Fibroblast of lung (primary cell): ENCODE measurements at regions not wholly inside any gene's neighbourhood (a gene's known extent, or its start where the extent isn't known, plus 50 kb on each side); places are given as distances from the start of the nearest gene placed in this dataset.

Experiments used
- EZH2 ChIP-seq: IDR thresholded peaks from 2 replicates; pipeline ENCODE4 v1.5.1; 2012; ENCODE audit warnings: low read length, control low read depth, mild to moderate bottlenecking; ENCODE audit errors: missing control alignments
- TF ChIP-seq, protein P1 (sequence below), 2 donors: IDR thresholded peaks in 1 of 2; conservative IDR thresholded peaks in 1 of 2; 1 replicate in 1 of 2; 2 replicates in 1 of 2; pipeline ENCODE4 v1.5.1; 2011 to 2012; ENCODE audit warnings: low read length in 2 of 2, control low read depth in 1 of 2, inconsistent platforms in 1 of 2, low read depth in 1 of 2, mild to moderate bottlenecking in 1 of 2

DNA sequence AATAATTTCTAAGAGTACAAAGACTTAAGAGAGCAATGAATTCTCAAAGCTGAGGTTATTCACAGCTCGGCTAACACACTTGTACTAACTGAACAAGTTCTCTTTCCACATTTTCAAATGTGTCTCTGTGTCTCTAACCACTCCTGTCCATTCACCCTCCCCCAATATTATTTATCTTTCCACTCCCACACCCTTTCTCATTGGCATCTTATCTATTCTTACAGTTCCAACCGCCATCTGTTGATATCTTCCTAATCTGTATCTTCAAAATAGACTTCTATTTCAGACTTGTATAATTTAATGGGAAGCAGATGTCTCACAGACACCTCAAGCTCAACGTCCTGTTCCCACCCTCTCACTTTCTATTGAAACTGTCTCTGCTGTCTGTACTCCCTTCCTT lies 205.9 kb downstream of the ANXA1 start:
- TF ChIP-seq, protein P1, sequence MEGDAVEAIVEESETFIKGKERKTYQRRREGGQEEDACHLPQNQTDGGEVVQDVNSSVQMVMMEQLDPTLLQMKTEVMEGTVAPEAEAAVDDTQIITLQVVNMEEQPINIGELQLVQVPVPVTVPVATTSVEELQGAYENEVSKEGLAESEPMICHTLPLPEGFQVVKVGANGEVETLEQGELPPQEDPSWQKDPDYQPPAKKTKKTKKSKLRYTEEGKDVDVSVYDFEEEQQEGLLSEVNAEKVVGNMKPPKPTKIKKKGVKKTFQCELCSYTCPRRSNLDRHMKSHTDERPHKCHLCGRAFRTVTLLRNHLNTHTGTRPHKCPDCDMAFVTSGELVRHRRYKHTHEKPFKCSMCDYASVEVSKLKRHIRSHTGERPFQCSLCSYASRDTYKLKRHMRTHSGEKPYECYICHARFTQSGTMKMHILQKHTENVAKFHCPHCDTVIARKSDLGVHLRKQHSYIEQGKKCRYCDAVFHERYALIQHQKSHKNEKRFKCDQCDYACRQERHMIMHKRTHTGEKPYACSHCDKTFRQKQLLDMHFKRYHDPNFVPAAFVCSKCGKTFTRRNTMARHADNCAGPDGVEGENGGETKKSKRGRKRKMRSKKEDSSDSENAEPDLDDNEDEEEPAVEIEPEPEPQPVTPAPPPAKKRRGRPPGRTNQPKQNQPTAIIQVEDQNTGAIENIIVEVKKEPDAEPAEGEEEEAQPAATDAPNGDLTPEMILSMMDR (conservative IDR thresholded peaks at IDR 0.05 in 1 of 2, IDR thresholded peaks at IDR 0.05 in 1 of 2; ENCODE audit: low read depth in 1 of 2, low read length in 2 of 2), result no peak
- no peak for TF ChIP-seq EZH2
